GM23248 (cell line): ENCODE measurements at regions not wholly inside any gene's neighbourhood (a gene's known extent, or its start where the extent isn't known, plus 50 kb on each side); places are given as distances from the start of the nearest gene placed in this dataset.

ENCODE experiments used
- DNase-seq: peaks from one replicate; pipeline ENCODE4 v3.0.0-alpha.2; 2015
- H2AFZ ChIP-seq: fragments of 200-600 bp; sonication (generic); 2 replicates; pipeline ENCODE4 v1.6.1; 2016; ENCODE audit warnings: antibody characterized with exemption
- H3F3A ChIP-seq: fragments of 200-600 bp; sonication (generic); 2 replicates; pipeline ENCODE4 v1.6.1; 2016; ENCODE audit warnings: mild to moderate bottlenecking, antibody characterized with exemption, mixed run types; ENCODE audit not compliant: insufficient read depth
- H3K27ac ChIP-seq: fragments of 200-600 bp; sonication (generic); 2 replicates; pipeline ENCODE4 v1.5.1; 2016; ENCODE audit warnings: mild to moderate bottlenecking
- H3K27me3 ChIP-seq: fragments of 200-600 bp; sonication (generic); replicated peaks from 2 replicates; pipeline ENCODE4 v1.6.1; 2016; ENCODE audit warnings: mild to moderate bottlenecking; ENCODE audit not compliant: insufficient read depth
- H3K36me3 ChIP-seq: fragments of 200-600 bp; sonication (generic); 2 replicates; pipeline ENCODE4 v1.6.1; 2016; ENCODE audit warnings: low read depth, mild to moderate bottlenecking
- H3K4me1 ChIP-seq: fragments of 200-600 bp; sonication (generic); 2 replicates; pipeline ENCODE4 v1.6.1; 2016; ENCODE audit warnings: mild to moderate bottlenecking; ENCODE audit not compliant: insufficient read depth
- H3K4me2 ChIP-seq: fragments of 200-600 bp; sonication (generic); one replicate; pipeline ENCODE4 v1.6.1; 2016; ENCODE audit warnings: mild to moderate bottlenecking; ENCODE audit not compliant: unreplicated experiment
- H3K4me3 ChIP-seq: fragments of 200-600 bp; sonication (generic); 2 replicates; pipeline ENCODE4 v1.5.1; 2016; ENCODE audit warnings: mild to moderate bottlenecking
- H3K79me2 ChIP-seq: fragments of 200-600 bp; sonication (generic); 2 replicates; pipeline ENCODE4 v1.6.1; 2016; ENCODE audit warnings: mild to moderate bottlenecking; ENCODE audit not compliant: insufficient read depth
- H3K9ac ChIP-seq: fragments of 200-600 bp; sonication (generic); 2 replicates; pipeline ENCODE4 v1.6.1; 2016; ENCODE audit warnings: mild to moderate bottlenecking
- H3K9me2 ChIP-seq: fragments of 200-600 bp; sonication (generic); 2 replicates; pipeline ENCODE4 v1.6.1; 2016; ENCODE audit warnings: mixed run types, mild to moderate bottlenecking, moderate library complexity; ENCODE audit not compliant: insufficient read depth
- H3K9me3 ChIP-seq: fragments of 200-600 bp; sonication (generic); one replicate; pipeline ENCODE4 v1.6.1; 2017; ENCODE audit warnings: low read depth
- H4K20me1 ChIP-seq: fragments of 200-600 bp; sonication (generic); 2 replicates; pipeline ENCODE4 v1.6.0; 2016; ENCODE audit not compliant: insufficient read depth
- EZH2 ChIP-seq: fragments of 200-600 bp; sonication (generic); IDR thresholded peaks from 2 replicates; pipeline ENCODE4 v1.6.1; 2018; ENCODE audit warnings: antibody characterized with exemption, mild to moderate bottlenecking; ENCODE audit not compliant: insufficient read depth, poor library complexity, severe bottlenecking
- EZH2phosphoT487 ChIP-seq: fragments of 200-600 bp; sonication (generic); IDR thresholded peaks from 2 replicates; pipeline ENCODE4 v1.6.1; 2018; ENCODE audit warnings: antibody characterized with exemption, moderate library complexity, mild to moderate bottlenecking, low read depth; ENCODE audit not compliant: insufficient read depth
- WGBS, 2 experiments: methylation state at CpG; one replicate each; pipeline ENCODE4 v1.1.6; 2015 to 2017; ENCODE audit warnings: low lambda C conversion rate in 2 of 2, low coverage in 1 of 2; ENCODE audit errors: missing lambda C conversion rate in 2 of 2; 5-methylcytosine and 5-hydroxymethylcytosine counted together
- in situ Hi-C: fragments of 300-500 bp; cut with MboI; formaldehyde crosslinking; loops from 2 replicates; pipeline ENCODE4 v1.15.0; 2020

DNA sequence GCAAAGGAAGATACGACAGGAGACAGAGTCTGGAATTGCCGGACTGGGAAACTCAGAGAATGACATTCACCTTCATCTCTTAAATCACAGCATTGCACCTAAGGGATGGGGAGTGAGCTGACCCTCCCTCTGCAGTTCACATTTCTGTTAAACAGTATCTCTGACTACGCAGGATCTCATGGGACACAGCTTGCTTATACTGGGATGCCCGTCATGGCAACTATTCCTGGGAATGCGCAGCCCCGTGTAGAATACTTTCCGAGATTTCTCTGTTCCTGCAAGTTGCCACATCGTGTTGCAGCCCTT lies 232.5 kb upstream of the HES1 start:
- Histone ChIP-seq H3K4me3 (no peak overlapping the region), H3K36me3 (no peaks in the 10 kb centered on the region), H3K9ac (no peak overlapping the region), H3K4me2 (no peak overlapping the region), H3F3A (no peaks in the 10 kb centered on the region), H3K27ac (no peak overlapping the region), H3K9me2 (no peaks in the 10 kb centered on the region), H3K27me3 (peaks cover 32% of the 10 kb centered on the region), H4K20me1 (no peaks in the 10 kb centered on the region), H3K79me2 (no peaks in the 10 kb centered on the region), H3K4me1 (no peaks in the 10 kb centered on the region), H3K9me3 (no peaks in the 10 kb centered on the region), H2AFZ (no peak overlapping the region)
- TF ChIP-seq EZH2 (no peak), EZH2phosphoT487 (no peak)
- WGBS, 2 experiments = 74 to 77% methylated on average over 8 of the region's 8 CpGs
- no peak for DNase-seq
- in situ Hi-C loops = no loop called here

GRCh38 chr3:193903966-193904365 lies 232.0 kb upstream of the HES1 start:
- DNase-seq = no peak
- 67% methylated on average over 4 of the region's 4 CpGs for WGBS, 2 experiments
- in situ Hi-C loops = no loop called here

GRCh38 chr3:193905541-193906396 lies 230.2 kb upstream of the HES1 start:
- Histone ChIP-seq H3K9ac (no peak overlapping the region), H3K4me2 (no peak overlapping the region), H3K79me2 (no peaks in the 10 kb centered on the region), H3K4me3 (no peak overlapping the region), H3K9me2 (no peaks in the 10 kb centered on the region), H3K9me3 (no peaks in the 10 kb centered on the region), H3K27me3 (peaks cover 29% of the 10 kb centered on the region), H2AFZ (no peak overlapping the region), H3K27ac (no peak overlapping the region), H3K36me3 (no peaks in the 10 kb centered on the region), H4K20me1 (no peaks in the 10 kb centered on the region), H3K4me1 (no peaks in the 10 kb centered on the region), H3F3A (no peaks in the 10 kb centered on the region)
- no peak for DNase-seq
- in situ Hi-C loops = no loop called here
- 22 to 24% methylated on average over 14 of the region's 14 CpGs for WGBS, 2 experiments
- TF ChIP-seq EZH2 (no peak), EZH2phosphoT487 (no peak)

More at GRCh38 chr3:193903966-193904365, 232.0 kb upstream of the HES1 start:
- no peaks in the 10 kb centered on the region for H3K9me3 ChIP-seq
- TF ChIP-seq EZH2 (no peak), EZH2phosphoT487 (no peak)
- peaks cover 32% of the 10 kb centered on the region for H3K27me3 ChIP-seq
- no peak overlapping the region for H3K27ac ChIP-seq
- H3F3A ChIP-seq = no peaks in the 10 kb centered on the region
- H3K79me2 ChIP-seq = no peaks in the 10 kb centered on the region
- H3K4me3 ChIP-seq = no peak overlapping the region
- no peaks in the 10 kb centered on the region for H3K9me2 ChIP-seq
- no peaks in the 10 kb centered on the region for H3K4me1 ChIP-seq
- no peaks in the 10 kb centered on the region for H4K20me1 ChIP-seq
- H3K36me3 ChIP-seq = no peaks in the 10 kb centered on the region
- H2AFZ ChIP-seq = no peak overlapping the region
- no peak overlapping the region for H3K9ac ChIP-seq
- H3K4me2 ChIP-seq = no peak overlapping the region

DNA sequence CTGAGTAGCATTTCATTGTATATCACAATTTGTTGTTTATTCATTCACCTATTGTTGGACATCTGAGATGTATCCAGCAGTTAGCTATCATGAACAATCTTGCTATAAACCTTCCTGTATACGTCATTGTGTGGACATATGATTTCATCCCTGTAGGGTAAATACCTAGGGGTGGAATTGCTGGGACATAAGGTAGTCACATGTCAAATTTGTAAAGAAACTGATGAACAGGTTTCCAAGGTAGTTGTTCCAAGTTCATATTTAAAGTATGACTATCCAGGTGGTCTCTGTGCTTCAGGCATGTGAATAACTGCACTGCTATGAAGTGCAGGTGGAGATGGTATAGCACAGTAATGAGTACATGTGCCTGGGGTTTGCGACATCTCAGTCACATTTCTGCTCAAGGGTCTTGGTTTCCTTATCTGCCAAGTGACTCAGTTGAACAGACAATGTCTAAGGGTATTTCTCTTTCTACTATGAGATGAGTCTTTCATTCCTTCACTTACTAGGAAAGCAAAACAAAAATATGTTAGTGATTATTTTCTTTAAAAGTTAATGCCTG lies 229.0 kb upstream of the HES1 start:
- Histone ChIP-seq H3K79me2 (no peaks in the 10 kb centered on the region), H3K36me3 (no peaks in the 10 kb centered on the region), H3K27me3 (peaks cover 32% of the 10 kb centered on the region), H4K20me1 (no peaks in the 10 kb centered on the region), H3F3A (no peaks in the 10 kb centered on the region), H3K9me2 (no peaks in the 10 kb centered on the region), H3K4me3 (no peak overlapping the region), H3K4me2 (no peak overlapping the region), H2AFZ (no peak overlapping the region), H3K4me1 (no peaks in the 10 kb centered on the region), H3K27ac (no peak overlapping the region), H3K9me3 (no peaks in the 10 kb centered on the region), H3K9ac (no peak overlapping the region)
- 58 to 65% methylated on average over 2 of the region's 2 CpGs for WGBS, 2 experiments
- no peak for TF ChIP-seq EZH2
- TF ChIP-seq EZH2phosphoT487 = no peak
- DNase-seq = no peak
- in situ Hi-C loops = no loop called here
